ENCODE measurements at regions not wholly inside any gene's neighbourhood (a gene's known extent, or its start where the extent isn't known, plus 50 kb on each side); places are given as distances from the start of the nearest gene placed in this dataset.
"Not testable (repeated sequence)": the region's sequence is repeated elsewhere in the genome, so short reads cannot be mapped to it uniquely, and the experiment has no call there.

- Mint-ChIP-seq H3K27ac (ENCODE audit: unreplicated experiment) (peak overlapping the region; percentile 87), H3K36me3 (ENCODE audit: low read depth) (peaks cover 3% of the 10 kb centered on the region), H3K4me1 (ENCODE audit: low read depth) (peaks cover 22% of the 10 kb centered on the region), H3K27me3 (ENCODE audit: low read depth) (no peaks in the 10 kb centered on the region), H3K9me3 (ENCODE audit: low read depth) (peaks cover 7% of the 10 kb centered on the region), H3K4me3 (ENCODE audit: unreplicated experiment) (no peak overlapping the region)
- no peak for DNase-seq (ENCODE audit: low spot score)
- no peak for TF ChIP-seq CTCF (IDR thresholded peaks at IDR 0.05)
Observed at GRCh38 chr12:68435816-68436215, 103.7 kb upstream of the MDM1 start.

GRCh38 chr12:68438601-68439000 lies 106.4 kb upstream of the MDM1 start:
- no peaks in the 10 kb centered on the region for H3K27me3 Mint-ChIP-seq (ENCODE audit: low read depth)
- no peak overlapping the region for H3K4me3 Mint-ChIP-seq (ENCODE audit: unreplicated experiment)
- peaks cover 11% of the 10 kb centered on the region for H3K9me3 Mint-ChIP-seq (ENCODE audit: low read depth)
- no peak overlapping the region for H3K27ac Mint-ChIP-seq (ENCODE audit: unreplicated experiment)
- TF ChIP-seq CTCF (IDR thresholded peaks at IDR 0.05) = no peak
- peaks cover 3% of the 10 kb centered on the region for H3K36me3 Mint-ChIP-seq (ENCODE audit: low read depth)
- peaks cover 22% of the 10 kb centered on the region for H3K4me1 Mint-ChIP-seq (ENCODE audit: low read depth)
- DNase-seq (ENCODE audit: low spot score) = no peak

- no peak overlapping the region for H3K4me3 Mint-ChIP-seq (ENCODE audit: unreplicated experiment)
- H3K9me3 Mint-ChIP-seq (ENCODE audit: low read depth) = peaks cover 19% of the 10 kb centered on the region
- peaks cover 22% of the 10 kb centered on the region for H3K4me1 Mint-ChIP-seq (ENCODE audit: low read depth)
- TF ChIP-seq CTCF (IDR thresholded peaks at IDR 0.05) = no peak
- H3K27ac Mint-ChIP-seq (ENCODE audit: unreplicated experiment) = peak overlapping the region; percentile 79
- H3K27me3 Mint-ChIP-seq (ENCODE audit: low read depth) = no peaks in the 10 kb centered on the region
- H3K36me3 Mint-ChIP-seq (ENCODE audit: low read depth) = peaks cover 3% of the 10 kb centered on the region
- DNase-seq (ENCODE audit: low spot score) = no peak
Observed at GRCh38 chr12:68439368-68440045, 107.3 kb upstream of the MDM1 start.

- peaks cover 20% of the 10 kb centered on the region for H3K9me3 Mint-ChIP-seq (ENCODE audit: low read depth)
- no peak overlapping the region for H3K4me3 Mint-ChIP-seq (ENCODE audit: unreplicated experiment)
- peaks cover 22% of the 10 kb centered on the region for H3K4me1 Mint-ChIP-seq (ENCODE audit: low read depth)
- H3K36me3 Mint-ChIP-seq (ENCODE audit: low read depth) = peaks cover 3% of the 10 kb centered on the region
- TF ChIP-seq CTCF (IDR thresholded peaks at IDR 0.05) = no peak
- H3K27me3 Mint-ChIP-seq (ENCODE audit: low read depth) = no peaks in the 10 kb centered on the region
- peak overlapping the region; percentile 79 for H3K27ac Mint-ChIP-seq (ENCODE audit: unreplicated experiment)
- DNase-seq (ENCODE audit: low spot score) = no peak
Observed at GRCh38 chr12:68440068-68440581, 108.0 kb upstream of the MDM1 start.

DNA sequence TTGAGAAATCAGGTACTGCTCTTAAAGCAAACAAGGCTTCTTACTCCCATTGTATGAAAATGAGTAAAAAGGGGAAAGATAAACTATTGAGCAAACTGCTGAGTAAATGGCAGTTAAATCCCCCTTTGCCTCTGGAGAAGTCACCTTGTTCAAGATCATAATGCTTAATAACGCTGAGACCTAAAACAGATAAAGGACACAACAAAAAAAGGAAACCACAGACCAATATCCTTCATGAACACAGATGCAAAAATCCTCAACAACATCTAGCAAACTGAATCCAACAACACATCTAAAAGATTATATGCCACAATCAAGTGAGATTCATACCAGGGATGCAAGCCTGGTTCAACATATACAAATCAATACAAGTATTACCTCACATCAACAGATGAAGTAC lies 109.0 kb upstream of the MDM1 start:
- TF ChIP-seq CTCF (IDR thresholded peaks at IDR 0.05) = no peak
- no peak overlapping the region for H3K27ac Mint-ChIP-seq (ENCODE audit: unreplicated experiment)
- DNase-seq (ENCODE audit: low spot score) = no peak
- no peak overlapping the region for H3K4me3 Mint-ChIP-seq (ENCODE audit: unreplicated experiment)
- H3K9me3 Mint-ChIP-seq (ENCODE audit: low read depth) = peaks cover 18% of the 10 kb centered on the region
- peaks cover 17% of the 10 kb centered on the region for H3K4me1 Mint-ChIP-seq (ENCODE audit: low read depth)
- no peaks in the 10 kb centered on the region for H3K27me3 Mint-ChIP-seq (ENCODE audit: low read depth)
- H3K36me3 Mint-ChIP-seq (ENCODE audit: low read depth) = no peaks in the 10 kb centered on the region

GRCh38 chr12:68442353-68442972 lies 110.3 kb upstream of the MDM1 start:
- Mint-ChIP-seq H3K9me3 (ENCODE audit: low read depth) (peaks cover 18% of the 10 kb centered on the region), H3K4me1 (ENCODE audit: low read depth) (peaks cover 15% of the 10 kb centered on the region)
- not testable (repeated sequence) for H3K36me3 Mint-ChIP-seq (ENCODE audit: low read depth); H3K4me3 Mint-ChIP-seq (ENCODE audit: unreplicated experiment); H3K27me3 Mint-ChIP-seq (ENCODE audit: low read depth); DNase-seq (ENCODE audit: low spot score); H3K27ac Mint-ChIP-seq (ENCODE audit: unreplicated experiment)

DNA sequence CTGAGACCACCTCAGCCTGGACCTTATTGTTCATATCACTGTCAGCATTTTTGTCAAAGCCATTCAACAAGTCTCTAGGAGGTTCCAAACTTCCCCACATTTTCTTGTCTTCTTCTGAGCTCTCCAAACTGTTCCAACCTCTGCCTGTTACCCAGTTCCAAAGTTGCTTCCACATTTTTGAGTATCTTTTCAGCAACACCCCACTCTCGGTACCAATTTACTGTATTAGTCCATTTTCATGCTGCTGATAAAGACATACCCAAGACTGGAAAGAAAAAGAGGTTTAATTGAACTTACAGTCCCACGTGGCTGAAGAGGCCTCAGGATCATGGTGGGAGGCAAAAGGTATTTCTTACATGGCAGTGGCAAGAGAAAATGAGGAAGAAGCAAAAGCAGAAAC lies 111.5 kb upstream of the MDM1 start:
- Mint-ChIP-seq H3K4me1 (ENCODE audit: low read depth) (peaks cover 15% of the 10 kb centered on the region), H3K9me3 (ENCODE audit: low read depth) (peaks cover 18% of the 10 kb centered on the region)
- not testable (repeated sequence) for H3K27ac Mint-ChIP-seq (ENCODE audit: unreplicated experiment); H3K27me3 Mint-ChIP-seq (ENCODE audit: low read depth); DNase-seq (ENCODE audit: low spot score); H3K36me3 Mint-ChIP-seq (ENCODE audit: low read depth); H3K4me3 Mint-ChIP-seq (ENCODE audit: unreplicated experiment)

Measured in chondrocyte (in vitro differentiated cells).